SK-N-SH (cell line): ENCODE measurements at regions not wholly inside any gene's neighbourhood (a gene's known extent, or its start where the extent isn't known, plus 50 kb on each side); places are given as distances from the start of the nearest gene placed in this dataset.

Experiments
- CTCF ChIA-PET: fragments of 300-600, 350-600 bp; formaldehyde crosslinking; extraction: SDS; loops from one replicate; lab custom pipeline; 2021; lab: Yijun Ruan, JAX
- POLR2A ChIA-PET: fragments of 350-600 bp; sonication (Branson Sonifier 250); formaldehyde crosslinking; extraction: SDS; loops from one replicate; lab custom pipeline; 2020; ENCODE audit warnings: antibody characterized with exemption, inconsistent platforms; lab: Yijun Ruan, JAX
- DNase-seq: peaks from one replicate; pipeline ENCODE4 v3.0.0; 2012
- H2AFZ ChIP-seq: fragments of 200-600 bp; sonication (generic); 2 replicates; pipeline ENCODE4 v1.8.1; 2016; ENCODE audit warnings: antibody characterized with exemption, mild to moderate bottlenecking, low read depth
- H3F3A ChIP-seq: fragments of 200-600 bp; sonication (generic); replicated peaks from 2 replicates; pipeline ENCODE3; 2016; ENCODE audit warnings: antibody characterized with exemption, mild to moderate bottlenecking; ENCODE audit not compliant: insufficient read depth
- H3K27ac ChIP-seq, 2 experiments: fragments of 200-500 bp in 1 of 2; fragments of 200-600 bp in 1 of 2; sonication (Bioruptor generic) in 1 of 2; sonication (generic), shearing (Covaris generic) in 1 of 2; 2 replicates each; pipeline versions ENCODE4 v1.5.1 to v1.6.1; 2014 to 2016; ENCODE audit warnings: low read depth in 2 of 2, inconsistent platforms in 1 of 2, low read length in 1 of 2, mild to moderate bottlenecking in 1 of 2, mixed read lengths in 1 of 2
- H3K27me3 ChIP-seq: fragments of 200-600 bp; sonication (generic), shearing (Covaris generic); 2 replicates; pipeline ENCODE4 v1.6.1; 2016; ENCODE audit warnings: mixed run types; ENCODE audit not compliant: insufficient read depth
- H3K36me3 ChIP-seq, 2 experiments: fragments of 200-500 bp in 1 of 2; fragments of 200-600 bp in 1 of 2; sonication (Bioruptor generic) in 1 of 2; sonication (generic) in 1 of 2; replicated peaks in 1 of 2; 2 replicates each; pipeline versions ENCODE3 to v1.5.1; 2014 to 2016; ENCODE audit warnings: low read length in 1 of 2, mild to moderate bottlenecking in 1 of 2; ENCODE audit not compliant: insufficient read depth in 2 of 2, control insufficient read depth in 1 of 2
- H3K4me1 ChIP-seq, 2 experiments: fragments of 200-500 bp in 1 of 2; fragments of 200-600 bp in 1 of 2; sonication (Bioruptor generic) in 1 of 2; sonication (generic), shearing (Covaris generic) in 1 of 2; 2 replicates each; pipeline versions ENCODE4 v1.5.1 to v1.6.1; 2014 to 2016; ENCODE audit warnings: low read depth in 1 of 2, low read length in 1 of 2, mixed run types in 1 of 2; ENCODE audit not compliant: insufficient read depth in 2 of 2, control insufficient read depth in 1 of 2
- H3K4me2 ChIP-seq: fragments of 200-600 bp; sonication (generic), shearing (Covaris generic); 2 replicates; pipeline ENCODE4 v1.6.1; 2017; ENCODE audit warnings: mixed run types
- H3K4me3 ChIP-seq, 2 experiments: fragments of 200-500 bp in 1 of 2; fragments of 200-600 bp in 1 of 2; sonication (Bioruptor generic) in 1 of 2; sonication (generic), shearing (Covaris generic) in 1 of 2; 2 replicates each; pipeline versions ENCODE4 v1.5.1 to v1.8.1; 2014 to 2016; ENCODE audit warnings: low read depth in 2 of 2, inconsistent platforms in 1 of 2, low read length in 1 of 2, mild to moderate bottlenecking in 1 of 2, mixed read lengths in 1 of 2, moderate library complexity in 1 of 2
- H3K79me2 ChIP-seq: fragments of 200-600 bp; sonication (generic); 2 replicates; pipeline ENCODE4 v1.8.1; 2017; ENCODE audit warnings: mild to moderate bottlenecking; ENCODE audit not compliant: insufficient read depth
- H3K9ac ChIP-seq: fragments of 200-600 bp; sonication (generic); 2 replicates; pipeline ENCODE4 v1.6.1; 2017; ENCODE audit warnings: mixed run types
- H3K9me2 ChIP-seq: fragments of 200-600 bp; sonication (generic); 2 replicates; pipeline ENCODE4 v1.6.1; 2017; ENCODE audit warnings: mixed run types
- H3K9me3 ChIP-seq: fragments of 200-600 bp; sonication (generic); 2 replicates; pipeline ENCODE4 v1.6.1; 2017; ENCODE audit warnings: mixed run types, mild to moderate bottlenecking, moderate library complexity
- H4K20me1 ChIP-seq: fragments of 200-600 bp; sonication (generic); 2 replicates; pipeline ENCODE4 v1.6.1; 2017; ENCODE audit warnings: mild to moderate bottlenecking, mixed run types; ENCODE audit not compliant: insufficient read depth
- CHD2 ChIP-seq: fragments of 150-350 bp; IDR thresholded peaks from 2 replicates; pipeline ENCODE4 v1.6.1; 2018; ENCODE audit warnings: low read length; ENCODE audit not compliant: partially characterized antibody
- EP300 ChIP-seq, 2 experiments: IDR thresholded peaks; 2 replicates each; pipeline versions ENCODE4 v1.4.0 to v1.6.1; 2012; ENCODE audit warnings: borderline replicate concordance in 1 of 2, low read depth in 1 of 2, low read length in 1 of 2
- FOXM1 ChIP-seq: IDR thresholded peaks from 2 replicates; pipeline ENCODE4 v1.4.0; 2012; ENCODE audit warnings: low read depth, mild to moderate bottlenecking
- GABPA ChIP-seq: IDR thresholded peaks from 2 replicates; pipeline ENCODE4 v1.4.0; 2012; ENCODE audit warnings: low read depth, mild to moderate bottlenecking
- GATA2 ChIP-seq: sonication (generic); formaldehyde crosslinking; IDR thresholded peaks from 2 replicates; pipeline ENCODE4 v1.5.0; 2020; ENCODE audit warnings: mild to moderate bottlenecking, missing genetic modification reagents
- IRF3 ChIP-seq: fragments of 150-350 bp; IDR thresholded peaks from 2 replicates; pipeline ENCODE4 v1.6.1; 2016; ENCODE audit warnings: mild to moderate bottlenecking, low read depth, low read length
- MAX ChIP-seq: IDR thresholded peaks from 2 replicates; pipeline ENCODE4 v1.4.0; 2012; ENCODE audit warnings: low read depth
- MEF2A ChIP-seq: IDR thresholded peaks from 2 replicates; pipeline ENCODE4 v1.4.0; 2012; ENCODE audit warnings: low read depth, borderline replicate concordance
- MXI1 ChIP-seq: IDR thresholded peaks from 2 replicates; pipeline ENCODE4 v1.6.1; 2012; ENCODE audit warnings: mild to moderate bottlenecking, low read depth, low read length, improper control_type of control experiment
- NFIC ChIP-seq: IDR thresholded peaks from 2 replicates; pipeline ENCODE4 v1.4.0; 2012; ENCODE audit warnings: borderline replicate concordance
- NRF1 ChIP-seq: IDR thresholded peaks from 2 replicates; pipeline ENCODE4 v1.6.1; 2012; ENCODE audit warnings: low read depth, mild to moderate bottlenecking, low read length
- PBX3 ChIP-seq: IDR thresholded peaks from 2 replicates; pipeline ENCODE4; 2012
- POLR2AphosphoS5 ChIP-seq: IDR thresholded peaks from 2 replicates; pipeline ENCODE4 v1.6.1; 2012; ENCODE audit warnings: low read depth, low read length
- RAD21 ChIP-seq: IDR thresholded peaks from 2 replicates; pipeline ENCODE4 v1.6.1; 2012; ENCODE audit warnings: mild to moderate bottlenecking, low read length
- RCOR1 ChIP-seq: fragments of 150-350 bp; IDR thresholded peaks from 2 replicates; pipeline ENCODE4 v1.6.1; 2017; ENCODE audit warnings: antibody characterized with exemption, low read length
- SMC3 ChIP-seq: IDR thresholded peaks from 2 replicates; pipeline ENCODE4 v1.6.1; 2012; ENCODE audit warnings: low read depth, low read length, improper control_type of control experiment
- TAF1 ChIP-seq: IDR thresholded peaks from 2 replicates; pipeline ENCODE4 v1.6.1; 2012; ENCODE audit warnings: low read depth, mild to moderate bottlenecking, low read length, moderate library complexity, borderline replicate concordance
- TCF12 ChIP-seq: IDR thresholded peaks from 2 replicates; pipeline ENCODE4 v1.4.0; 2012
- TEAD4 ChIP-seq: IDR thresholded peaks from 2 replicates; pipeline ENCODE4 v1.4.0; 2012; ENCODE audit warnings: mild to moderate bottlenecking, borderline replicate concordance; ENCODE audit not compliant: insufficient read depth
- USF1 ChIP-seq: IDR thresholded peaks from 2 replicates; pipeline ENCODE4 v1.4.0; 2012; ENCODE audit warnings: low read depth, borderline replicate concordance
- USF2 ChIP-seq: fragments of 150-350 bp; IDR thresholded peaks from 2 replicates; pipeline ENCODE4 v1.6.1; 2017; ENCODE audit warnings: antibody characterized with exemption, low read length, low read depth, borderline replicate concordance
- YY1 ChIP-seq: IDR thresholded peaks from 2 replicates; pipeline ENCODE4 v1.4.0; 2012; ENCODE audit warnings: low read depth, mild to moderate bottlenecking
- WGBS: methylation state at CpG from one replicate; pipeline ENCODE4 v1.1.6; 2017; ENCODE audit warnings: low lambda C conversion rate; 5-methylcytosine and 5-hydroxymethylcytosine counted together

GRCh38 chr21:28821276-28822122, 171.2 kb downstream of the LTN1 start (continued):
- TF ChIP-seq IRF3 (no peak), YY1 (no peak), PBX3 (peak; percentile 65), RAD21 (no peak), NRF1 (no peak), SMC3 (no peak), GABPA (no peak), MEF2A (peak; percentile 49; the same call in 1 of the 2 replicates), CHD2 (no peak)
- TF ChIP-seq, all 33 proteins: peak for 10

- Histone ChIP-seq H3K27me3 (no peaks in the 10 kb centered on the region), H3K9me2 (no peaks in the 10 kb centered on the region), H3F3A (peaks cover 31% of the 10 kb centered on the region), H4K20me1 (no peaks in the 10 kb centered on the region), H2AFZ (no peak overlapping the region; the same call in 1 of the 2 replicates), H3K4me2 (no peak overlapping the region), H3K36me3 (no peaks in the 10 kb centered on the region), H3K9me3 (no peaks in the 10 kb centered on the region), H3K4me3 (no peak overlapping the region), H3K79me2 (no peaks in the 10 kb centered on the region), H3K9ac (no peak overlapping the region), H3K27ac (peak overlapping the region; percentile 11 to 65; a peak in 2 of 4 replicates), H3K4me1 (peaks cover 20 to 26% of the 10 kb centered on the region in 2 experiments)
- CTCF ChIA-PET = interaction anchor here (0.9 to 1.1 kb wide), 3 partner anchors 9 to 17 kb away, joined by 3 to 4 read pairs (median 3); no protein-coding TSS in a partner anchor
- POLR2A ChIA-PET = interaction anchor here (0.7 kb wide), 1 partner anchor 407 kb away, joined by 4 read pairs; no protein-coding TSS in a partner anchor
- TF ChIP-seq SMC3 (no peak), GATA2 (CRISPR knock-in tag) (no peak), TAF1 (no peak), MAX (no peak), TCF12 (peak; percentile 45), NFIC (no peak), TEAD4 (no peak), EP300 (IDR thresholded peaks at IDR 0.05; ENCODE audit: borderline replicate concordance in 1 of 2, low read depth in 1 of 2, low read length in 1 of 2) (peak in 1 of 2 experiments; percentile 13; a peak in 1 of 4 replicates), FOXM1 (no peak), MXI1 (no peak), PBX3 (no peak), RCOR1 (no peak), YY1 (no peak), USF2 (no peak), IRF3 (no peak), USF1 (no peak), POLR2AphosphoS5 (no peak)
- 66% methylated on average over 4 of the region's 4 CpGs for WGBS
- DNase-seq = no peak
Measured at GRCh38 chr21:28818663-28819278, 173.9 kb downstream of the LTN1 start.
